MCF 10A (cell line): ENCODE measurements at regions not wholly inside any gene's neighbourhood (a gene's known extent, or its start where the extent isn't known, plus 50 kb on each side); places are given as distances from the start of the nearest gene placed in this dataset.

ENCODE experiments used
- BruUV-seq: library from RNA; stranded (reverse); fragments of 400-500 nt; replicated peaks from 2 replicates; lab custom pipeline; 2021; lab: Mats Ljungman, UMichigan
- CTCF ChIA-PET: fragments of 300-600 bp; sonication (Branson Sonifier 250); formaldehyde crosslinking; extraction: SDS; loops from one replicate; lab custom pipeline; 2021; ENCODE audit warnings: antibody characterized with exemption, inconsistent platforms; lab: Yijun Ruan, JAX
- POLR2A ChIA-PET: fragments of 300-600, 350-650 bp; sonication (Branson Sonifier 250); formaldehyde crosslinking; extraction: SDS; loops from one replicate; lab custom pipeline; 2020; ENCODE audit warnings: antibody characterized with exemption, inconsistent platforms; lab: Yijun Ruan, JAX
- DNase-seq: peaks from one replicate; pipeline ENCODE4 v3.0.0-alpha.2; 2018; ENCODE audit not compliant: unreplicated experiment
- H3K27ac Mint-ChIP-seq: one replicate; pipeline ENCODE4 v1.8.0; 2022; ENCODE audit warnings: mild to moderate bottlenecking, low read depth, mixed read lengths; ENCODE audit not compliant: unreplicated experiment
- H3K27me3 Mint-ChIP-seq: one replicate; pipeline ENCODE4 v1.8.0; 2022; ENCODE audit warnings: mixed read lengths; ENCODE audit not compliant: insufficient read depth, unreplicated experiment
- H3K36me3 Mint-ChIP-seq: one replicate; pipeline ENCODE4 v1.8.0; 2022; ENCODE audit warnings: mild to moderate bottlenecking, moderate library complexity, mixed read lengths; ENCODE audit not compliant: insufficient read depth, unreplicated experiment
- H3K4me1 Mint-ChIP-seq: one replicate; pipeline ENCODE4 v1.8.0; 2022; ENCODE audit warnings: mixed read lengths; ENCODE audit not compliant: insufficient read depth, unreplicated experiment
- H3K4me3 Mint-ChIP-seq: one replicate; pipeline ENCODE4 v1.8.0; 2022; ENCODE audit warnings: mild to moderate bottlenecking, moderate library complexity, mixed read lengths; ENCODE audit not compliant: unreplicated experiment
- H3K9me3 Mint-ChIP-seq: one replicate; pipeline ENCODE4 v1.8.0; 2022; ENCODE audit warnings: mixed read lengths; ENCODE audit not compliant: unreplicated experiment
- CTCF ChIP-seq: fragments of 200-600 bp; IDR thresholded peaks from one replicate; pipeline ENCODE4 v1.8.0; 2022; ENCODE audit warnings: antibody characterized with exemption, mild to moderate bottlenecking; ENCODE audit not compliant: unreplicated experiment
- intact Hi-C: fragments of 100-400 bp; cut with micrococcal nuclease; formaldehyde crosslinking; loops from 2 replicates; pipeline ENCODE4 v1.14.1; 2022

DNA sequence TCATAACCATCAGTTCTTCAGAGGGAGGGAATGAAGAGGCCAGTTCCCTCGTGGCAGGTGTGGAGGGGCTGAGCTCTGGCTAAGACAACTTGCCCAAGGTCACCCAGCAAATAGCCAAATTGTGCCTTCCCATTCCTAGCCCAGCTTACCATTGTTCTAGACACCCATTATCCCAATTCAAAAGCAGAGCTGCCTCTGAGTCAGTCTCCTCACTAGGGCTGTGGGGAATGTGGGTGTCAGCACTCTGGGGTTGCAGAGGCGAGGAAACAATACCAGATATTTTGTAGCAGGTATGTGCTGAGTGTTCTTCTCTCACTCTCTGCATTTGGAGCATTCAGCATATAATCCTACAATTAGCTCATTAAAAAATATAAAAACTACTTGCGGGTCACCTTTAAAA, 270.8 kb downstream of the PSAT1 start:
- intact Hi-C loops, result no loop called here
- no peaks in the 10 kb centered on the region for H3K27me3 Mint-ChIP-seq
- peak overlapping the region; percentile 67 for H3K27ac Mint-ChIP-seq
- TF ChIP-seq CTCF, result no peak
- no peaks in the 10 kb centered on the region for H3K9me3 Mint-ChIP-seq
- no peaks in the 10 kb centered on the region for H3K36me3 Mint-ChIP-seq
- peaks cover 22% of the 10 kb centered on the region for H3K4me1 Mint-ChIP-seq
- ChIA-PET POLR2A (interaction anchor here (0.6 kb wide), 1 partner anchor 1401 kb away, joined by 3 read pairs; no protein-coding TSS in a partner anchor), CTCF (no interaction called here)
- no peak for DNase-seq
- H3K4me3 Mint-ChIP-seq, result no peak overlapping the region
- no TSS peak for BruUV-seq

DNA sequence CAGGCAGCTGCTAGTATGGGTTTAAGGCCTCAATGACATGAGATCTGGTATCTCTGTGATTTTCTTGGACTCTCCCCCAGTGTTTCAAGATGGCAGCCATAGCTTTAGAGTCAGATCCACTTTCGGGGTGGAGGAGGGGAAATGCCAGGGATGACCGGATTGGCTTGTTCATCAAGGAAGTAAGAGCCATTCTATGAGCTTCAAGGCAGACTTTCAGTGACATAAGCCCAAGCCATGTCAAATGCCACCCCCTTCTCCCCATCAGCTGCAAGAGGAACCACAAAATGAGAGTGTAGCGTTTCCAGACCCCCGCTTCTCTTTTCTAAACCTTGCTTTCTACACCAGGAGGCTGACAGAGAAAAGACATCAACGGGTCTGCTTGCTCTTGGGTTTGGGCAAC, 271.8 kb downstream of the PSAT1 start:
- Mint-ChIP-seq H3K36me3 (no peaks in the 10 kb centered on the region), H3K4me1 (peaks cover 22% of the 10 kb centered on the region), H3K27ac (no peak overlapping the region), H3K4me3 (no peak overlapping the region), H3K27me3 (no peaks in the 10 kb centered on the region), H3K9me3 (no peaks in the 10 kb centered on the region)
- ChIA-PET POLR2A (interaction anchor here (0.7 kb wide), 2 partner anchors 14 to 295 kb away, joined by 3 read pairs; no protein-coding TSS in a partner anchor), CTCF (no interaction called here)
- no TSS peak for BruUV-seq
- intact Hi-C loops, result no loop called here
- DNase-seq, result no peak
- no peak for TF ChIP-seq CTCF

DNA sequence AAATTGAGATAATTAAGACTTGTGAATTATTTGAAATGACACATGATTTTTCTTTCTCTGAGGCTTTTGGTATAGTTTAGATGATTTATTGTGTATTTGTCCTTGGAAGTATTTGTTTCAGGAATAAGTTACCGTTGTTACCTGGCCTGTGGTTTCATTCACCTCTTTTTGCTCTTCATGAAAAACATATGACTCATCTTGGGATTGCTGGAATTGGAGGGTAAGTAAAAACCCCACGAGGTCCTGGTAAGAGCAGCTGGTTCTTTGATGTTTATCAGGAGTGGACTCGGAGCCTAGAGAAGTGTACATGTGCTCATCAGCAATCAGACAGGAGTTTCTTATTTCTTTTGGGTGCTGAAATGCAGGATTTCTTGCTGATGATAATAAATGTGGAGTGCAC, 275.3 kb downstream of the PSAT1 start:
- intact Hi-C loops, result no loop called here
- Mint-ChIP-seq H3K27me3 (no peaks in the 10 kb centered on the region), H3K27ac (no peak overlapping the region), H3K4me1 (peaks cover 10% of the 10 kb centered on the region), H3K36me3 (no peaks in the 10 kb centered on the region), H3K9me3 (no peaks in the 10 kb centered on the region), H3K4me3 (no peak overlapping the region)
- POLR2A ChIA-PET, result no interaction called here
- TF ChIP-seq CTCF, result no peak
- no TSS peak for BruUV-seq
- CTCF ChIA-PET, result interaction anchor here (0.9 kb wide), 1 partner anchor 9 kb away, joined by 5 read pairs; no protein-coding TSS in a partner anchor
- peak; percentile 20 for DNase-seq

DNA sequence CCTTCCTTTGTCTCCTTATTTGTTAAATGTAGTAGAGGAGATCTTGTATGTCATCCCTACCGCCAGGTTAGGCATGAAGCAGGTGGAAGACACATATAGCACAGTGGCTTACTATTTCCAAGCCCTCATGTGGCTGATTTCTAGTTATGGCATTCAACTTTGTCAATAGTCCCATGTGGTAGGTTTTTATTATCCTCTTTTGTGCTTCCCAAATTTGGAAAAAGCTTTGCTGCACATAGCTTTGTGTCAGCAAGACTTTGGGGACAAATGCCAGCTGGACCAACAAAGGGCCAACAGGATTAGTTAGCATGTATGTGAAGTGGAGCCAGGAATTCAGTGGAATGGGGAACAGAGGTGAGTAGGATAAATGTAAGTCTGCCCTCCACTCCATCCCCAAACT, 276.3 kb downstream of the PSAT1 start:
- no peak for DNase-seq
- Mint-ChIP-seq H3K36me3 (no peaks in the 10 kb centered on the region), H3K4me3 (no peak overlapping the region), H3K9me3 (no peaks in the 10 kb centered on the region), H3K27ac (no peak overlapping the region), H3K27me3 (no peaks in the 10 kb centered on the region), H3K4me1 (peaks cover under 1% of the 10 kb centered on the region)
- CTCF ChIA-PET, result interaction anchor here (0.9 kb wide), 1 partner anchor 8 kb away, joined by 5 read pairs; no protein-coding TSS in a partner anchor
- BruUV-seq, result no TSS peak
- no peak for TF ChIP-seq CTCF
- intact Hi-C loops, result no loop called here
- POLR2A ChIA-PET, result interaction anchor here (0.5 kb wide), 1 partner anchor 905 kb away, joined by 3 read pairs; no protein-coding TSS in a partner anchor
